Mucosa of descending colon (tissue), 3 donors: ENCODE measurements at regions not wholly inside any gene's neighbourhood (a gene's known extent, or its start where the extent isn't known, plus 50 kb on each side); places are given as distances from the start of the nearest gene placed in this dataset.

Source experiments
- ATAC-seq: fragments of 200-7000 bp; cut with Tn5 transposase; one replicate; pipeline ENCODE4 v1.9.1; 2020; ENCODE audit warnings: mild to moderate bottlenecking, moderate library complexity
- DNase-seq, 3 donors: peaks; one replicate each; pipeline ENCODE4 v3.0.0-alpha.2; 2020
- H3K36me3 ChIP-seq: fragments of 200-600 bp; one replicate; pipeline ENCODE4 v1.8.0; 2021; ENCODE audit warnings: low read depth, mild to moderate bottlenecking
- H3K4me1 ChIP-seq: fragments of 200-600 bp; one replicate; pipeline ENCODE4 v1.8.0; 2021; ENCODE audit warnings: low read depth, mild to moderate bottlenecking
- H3K4me3 ChIP-seq: fragments of 200-600 bp; one replicate; pipeline ENCODE4 v1.8.0; 2021; ENCODE audit warnings: mild to moderate bottlenecking
- H3K9me3 ChIP-seq: fragments of 200-600 bp; one replicate; pipeline ENCODE4 v1.8.0; 2021; ENCODE audit warnings: mild to moderate bottlenecking
- intact Hi-C, 2 donors: fragments of 100-400 bp; cut with DNase I in 1 of 2; cut with micrococcal nuclease in 1 of 2; formaldehyde crosslinking; loops; one replicate each; pipeline versions ENCODE4 v1.11.0 to v1.11.1; 2022; cut with DNase I, micrococcal nuclease
- TF ChIP-seq, protein P1 (sequence below): fragments of 200-600 bp; IDR thresholded peaks from one replicate; pipeline ENCODE4 v1.8.0; 2022; ENCODE audit warnings: antibody characterized with exemption, mild to moderate bottlenecking
- donor health status: DM: no; HTN: no; CAD: no; lungs with moderate emphysema.
- donor health status: DM: no; HTN: no; CAD: no.
- donor health status: DM: no; HTN: yes; CAD: no.

DNA sequence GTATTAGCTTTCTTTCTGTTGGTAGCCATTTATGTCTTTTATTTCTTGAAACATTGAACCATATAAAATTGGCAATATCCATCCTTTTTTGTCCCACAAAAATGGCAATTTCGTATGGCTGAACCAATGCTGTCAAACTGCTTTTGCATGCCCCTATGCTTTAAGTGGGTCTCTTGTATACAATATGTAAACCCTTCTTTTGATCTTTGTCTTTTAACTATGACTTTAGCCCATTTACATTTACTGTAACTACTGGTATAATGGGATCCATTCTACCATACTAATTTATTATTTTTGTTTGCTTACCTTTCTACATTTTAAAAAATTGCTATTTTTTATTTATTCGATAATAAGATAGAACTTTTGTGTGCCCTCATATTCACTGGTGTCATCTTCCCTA lies 93.4 kb downstream of the TENT4A start:
- no peak for ATAC-seq
- Histone ChIP-seq H3K4me1 (no peaks in the 10 kb centered on the region), H3K4me3 (no peak overlapping the region), H3K9me3 (no peaks in the 10 kb centered on the region), H3K36me3 (no peaks in the 10 kb centered on the region)
- intact Hi-C loops, result no loop called here
- TF ChIP-seq, protein P1, sequence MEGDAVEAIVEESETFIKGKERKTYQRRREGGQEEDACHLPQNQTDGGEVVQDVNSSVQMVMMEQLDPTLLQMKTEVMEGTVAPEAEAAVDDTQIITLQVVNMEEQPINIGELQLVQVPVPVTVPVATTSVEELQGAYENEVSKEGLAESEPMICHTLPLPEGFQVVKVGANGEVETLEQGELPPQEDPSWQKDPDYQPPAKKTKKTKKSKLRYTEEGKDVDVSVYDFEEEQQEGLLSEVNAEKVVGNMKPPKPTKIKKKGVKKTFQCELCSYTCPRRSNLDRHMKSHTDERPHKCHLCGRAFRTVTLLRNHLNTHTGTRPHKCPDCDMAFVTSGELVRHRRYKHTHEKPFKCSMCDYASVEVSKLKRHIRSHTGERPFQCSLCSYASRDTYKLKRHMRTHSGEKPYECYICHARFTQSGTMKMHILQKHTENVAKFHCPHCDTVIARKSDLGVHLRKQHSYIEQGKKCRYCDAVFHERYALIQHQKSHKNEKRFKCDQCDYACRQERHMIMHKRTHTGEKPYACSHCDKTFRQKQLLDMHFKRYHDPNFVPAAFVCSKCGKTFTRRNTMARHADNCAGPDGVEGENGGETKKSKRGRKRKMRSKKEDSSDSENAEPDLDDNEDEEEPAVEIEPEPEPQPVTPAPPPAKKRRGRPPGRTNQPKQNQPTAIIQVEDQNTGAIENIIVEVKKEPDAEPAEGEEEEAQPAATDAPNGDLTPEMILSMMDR, result no peak
- no peak for DNase-seq

DNA sequence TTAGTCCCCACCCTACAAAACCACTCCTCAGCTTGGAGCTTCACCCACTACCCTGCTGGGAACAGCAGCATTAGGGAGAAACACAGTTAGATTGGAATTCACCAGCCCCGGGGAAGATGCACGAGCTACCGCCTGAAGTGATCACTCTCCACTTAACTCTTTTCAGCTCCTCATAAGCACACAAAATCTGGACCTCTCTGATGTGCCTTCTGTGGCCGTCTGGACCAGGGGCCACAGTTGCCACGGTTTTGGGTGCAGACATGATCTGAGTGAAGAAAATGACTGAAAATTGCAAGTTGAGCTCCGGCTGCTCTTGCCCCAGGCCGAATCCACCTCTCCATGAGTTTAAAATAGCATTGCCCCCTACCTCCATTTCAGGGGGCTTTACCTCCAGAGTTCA lies 95.2 kb downstream of the TENT4A start:
- TF ChIP-seq, protein P1, result no peak
- no peaks in the 10 kb centered on the region for H3K36me3 ChIP-seq
- intact Hi-C loops, result no loop called here
- H3K4me1 ChIP-seq, result peaks cover 10% of the 10 kb centered on the region
- no peak overlapping the region for H3K4me3 ChIP-seq
- DNase-seq, result no peak
- H3K9me3 ChIP-seq, result no peaks in the 10 kb centered on the region
- ATAC-seq, result no peak

DNA sequence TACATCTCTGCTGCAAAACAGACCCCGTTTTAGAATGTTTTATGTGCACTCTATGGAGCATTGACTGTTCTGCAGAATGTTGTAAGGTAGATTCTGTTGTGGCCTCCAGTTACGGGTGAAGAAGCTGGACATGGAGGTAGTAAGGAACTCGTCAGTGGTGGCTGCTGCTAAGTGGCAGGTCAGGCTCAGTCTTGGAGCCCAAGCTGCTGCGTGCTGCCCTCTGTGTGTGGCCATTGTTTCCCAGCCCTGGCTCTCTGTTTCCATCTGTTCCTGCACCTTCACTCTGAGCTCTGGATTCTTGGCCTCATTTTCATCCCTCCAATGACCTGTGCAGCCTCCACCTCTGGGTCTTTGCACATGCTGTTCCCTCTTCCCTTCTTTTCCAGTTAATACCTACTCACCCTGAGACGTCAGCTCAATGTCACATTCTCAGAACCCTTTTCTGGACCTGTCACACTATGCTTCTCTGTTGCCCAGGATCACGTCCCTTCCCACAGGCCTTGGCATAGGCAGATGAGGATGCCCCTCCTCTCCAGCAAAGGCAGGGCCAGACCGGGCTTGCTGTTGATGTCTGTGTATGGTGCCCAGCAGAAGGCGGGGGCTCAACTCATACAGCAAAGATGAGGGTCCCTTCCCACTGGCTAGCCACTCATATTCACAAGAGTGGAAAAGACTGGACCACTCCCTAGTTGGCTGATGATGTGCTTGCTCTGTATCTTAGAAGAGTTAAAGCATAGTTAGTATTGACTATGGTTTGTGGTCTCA lies 97.6 kb downstream of the TENT4A start:
- Histone ChIP-seq H3K4me3 (no peak overlapping the region), H3K36me3 (no peaks in the 10 kb centered on the region), H3K4me1 (peaks cover 14% of the 10 kb centered on the region), H3K9me3 (no peaks in the 10 kb centered on the region)
- intact Hi-C loops, result no loop called here
- ATAC-seq (no peak), DNase-seq (no peak)
- TF ChIP-seq, protein P1, result no peak

DNA sequence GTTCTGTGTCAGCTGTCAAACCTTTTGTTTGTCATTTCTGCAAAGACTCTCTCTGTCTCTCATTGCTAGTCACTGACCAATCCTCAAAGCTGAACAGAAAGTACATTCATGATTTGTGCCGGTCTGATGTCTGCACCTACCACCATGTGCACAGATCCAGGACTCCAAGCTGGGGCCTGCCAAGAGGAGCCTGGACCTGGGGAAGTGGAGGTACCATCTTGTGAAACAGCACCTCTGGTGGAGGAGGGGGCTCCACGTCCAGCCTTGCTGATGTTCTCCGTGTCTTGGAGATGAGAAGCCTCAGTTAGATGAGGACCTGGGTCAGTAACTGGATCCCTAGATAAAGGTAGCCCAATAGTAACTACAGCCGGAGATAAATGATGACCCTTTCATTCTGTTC lies 98.9 kb downstream of the TENT4A start:
- DNase-seq (no peak), ATAC-seq (no peak)
- TF ChIP-seq, protein P1, result no peak
- Histone ChIP-seq H3K4me1 (peaks cover 14% of the 10 kb centered on the region), H3K36me3 (no peaks in the 10 kb centered on the region), H3K9me3 (no peaks in the 10 kb centered on the region), H3K4me3 (no peak overlapping the region)
- intact Hi-C loops, result no loop called here

DNA sequence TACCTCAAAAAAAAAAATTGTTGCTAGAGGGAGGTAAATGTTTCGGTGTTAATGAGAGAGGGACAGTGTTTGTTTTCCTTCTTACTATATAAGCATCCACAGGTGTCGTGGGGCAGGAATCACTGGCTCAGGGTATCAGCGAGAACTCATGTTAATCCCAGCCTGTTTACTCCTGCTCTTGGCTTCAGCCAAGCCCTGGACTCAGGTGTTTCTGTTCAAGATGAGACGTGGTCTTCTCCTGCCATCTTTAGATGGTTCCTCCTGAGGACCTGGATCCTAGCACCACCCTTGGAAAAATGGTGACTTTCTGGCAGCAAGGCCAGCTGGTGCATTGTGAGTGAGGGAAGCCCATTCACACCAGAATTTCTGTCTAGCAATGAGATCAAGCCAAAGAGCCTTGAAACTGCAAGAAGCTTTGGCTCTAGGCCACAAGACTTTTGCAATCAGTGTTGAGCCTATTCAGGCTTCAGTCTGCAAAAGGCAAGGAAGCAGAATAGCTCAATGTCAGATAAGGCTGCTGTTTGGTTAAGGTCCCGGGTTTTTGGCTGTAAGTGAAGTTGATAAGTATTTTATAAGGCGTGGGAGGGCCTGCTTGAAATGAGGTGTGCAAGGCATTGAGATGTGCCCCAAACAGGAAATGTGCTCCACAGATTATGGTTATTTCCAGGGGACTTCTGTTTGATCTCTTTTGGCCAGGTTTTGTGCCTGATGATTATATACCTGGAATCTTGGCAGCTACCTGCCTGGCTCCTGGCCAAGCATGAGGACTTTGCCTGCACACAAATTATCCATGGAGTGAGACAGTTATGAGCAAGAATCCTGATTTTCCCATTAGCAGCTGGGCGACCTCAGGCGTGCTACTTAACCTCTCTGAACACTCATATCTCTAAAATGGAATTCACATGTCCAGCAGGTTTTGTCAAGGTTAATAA lies 99.8 kb downstream of the TENT4A start:
- ATAC-seq, result peak; percentile 90
- no peaks in the 10 kb centered on the region for H3K9me3 ChIP-seq
- TF ChIP-seq, protein P1, result no peak

More for the DNA sequence above, 99.8 kb downstream of the TENT4A start:
- Histone ChIP-seq H3K4me1 (peaks cover 14% of the 10 kb centered on the region), H3K36me3 (no peaks in the 10 kb centered on the region), H3K4me3 (no peak overlapping the region)
- peak; percentile 67 to 85 (median 84) for DNase-seq
- intact Hi-C loops, result no loop called here
